ENCODE measurements at regions not wholly inside any gene's neighbourhood (a gene's known extent, or its start where the extent isn't known, plus 50 kb on each side); places are given as distances from the start of the nearest gene placed in this dataset.
A peak's percentile ranks its signal among the peaks of the same experiment; 100 is the strongest.
"Not testable (repeated sequence)": the region's sequence is repeated elsewhere in the genome, so short reads cannot be mapped to it uniquely, and the experiment has no call there.

GRCh38 chr22:23416169-23416690, 163.9 kb downstream of the IGLL1 start:
- H3K4me1 Mint-ChIP-seq; DNase-seq; H3K27ac Mint-ChIP-seq; CTCF ChIA-PET; H3K4me3 Mint-ChIP-seq; POLR2A ChIA-PET; H3K9me3 Mint-ChIP-seq; H3K36me3 Mint-ChIP-seq (ENCODE audit: low read depth): not testable (repeated sequence)
- H3K27me3 Mint-ChIP-seq, result peaks cover 13% of the 10 kb centered on the region

GRCh38 chr22:23415490-23415851, 164.6 kb downstream of the IGLL1 start:
- Mint-ChIP-seq H3K4me1 (no peaks in the 10 kb centered on the region), H3K4me3 (no peak overlapping the region), H3K9me3 (no peaks in the 10 kb centered on the region), H3K36me3 (ENCODE audit: low read depth) (no peaks in the 10 kb centered on the region), H3K27ac (no peak overlapping the region), H3K27me3 (peaks cover 13% of the 10 kb centered on the region)
- POLR2A ChIA-PET, result no interaction called here
- CTCF ChIA-PET, result no interaction called here
- DNase-seq, result no peak

GRCh38 chr22:23414727-23415489, 165.2 kb downstream of the IGLL1 start:
- H3K9me3 Mint-ChIP-seq, result no peaks in the 10 kb centered on the region
- H3K4me1 Mint-ChIP-seq, result no peaks in the 10 kb centered on the region
- no peak overlapping the region for H3K4me3 Mint-ChIP-seq
- no peak overlapping the region for H3K27ac Mint-ChIP-seq
- POLR2A ChIA-PET, result no interaction called here
- CTCF ChIA-PET, result no interaction called here
- no peak for DNase-seq
- no peaks in the 10 kb centered on the region for H3K36me3 Mint-ChIP-seq (ENCODE audit: low read depth)
- peaks cover 13% of the 10 kb centered on the region for H3K27me3 Mint-ChIP-seq

GRCh38 chr22:23411739-23412138, 168.4 kb downstream of the IGLL1 start:
- no peaks in the 10 kb centered on the region for H3K9me3 Mint-ChIP-seq
- H3K36me3 Mint-ChIP-seq (ENCODE audit: low read depth), result no peaks in the 10 kb centered on the region
- no peaks in the 10 kb centered on the region for H3K4me1 Mint-ChIP-seq
- POLR2A ChIA-PET, result no interaction called here
- no peak for DNase-seq
- CTCF ChIA-PET, result interaction anchor here (0.7 to 1.2 kb wide), 3 partner anchors 9 to 26 kb away, joined by 3 to 5 read pairs (median 4); no protein-coding TSS in a partner anchor
- peaks cover 12% of the 10 kb centered on the region for H3K27me3 Mint-ChIP-seq
- no peak overlapping the region for H3K27ac Mint-ChIP-seq
- H3K4me3 Mint-ChIP-seq, result no peak overlapping the region

GRCh38 chr22:23410411-23410810, 169.7 kb downstream of the IGLL1 start:
- no peak overlapping the region for H3K27ac Mint-ChIP-seq
- no peaks in the 10 kb centered on the region for H3K4me1 Mint-ChIP-seq
- DNase-seq, result no peak
- H3K27me3 Mint-ChIP-seq, result peaks cover 14% of the 10 kb centered on the region
- H3K4me3 Mint-ChIP-seq, result no peak overlapping the region
- H3K9me3 Mint-ChIP-seq, result no peaks in the 10 kb centered on the region
- ChIA-PET CTCF (no interaction called here), POLR2A (no interaction called here)
- no peaks in the 10 kb centered on the region for H3K36me3 Mint-ChIP-seq (ENCODE audit: low read depth)

- H3K27me3 Mint-ChIP-seq, result peaks cover 14% of the 10 kb centered on the region
- no peaks in the 10 kb centered on the region for H3K9me3 Mint-ChIP-seq
- ChIA-PET CTCF (no interaction called here), POLR2A (no interaction called here)
- DNase-seq, result no peak
- H3K4me1 Mint-ChIP-seq, result no peaks in the 10 kb centered on the region
- no peak overlapping the region for H3K27ac Mint-ChIP-seq
- no peaks in the 10 kb centered on the region for H3K36me3 Mint-ChIP-seq (ENCODE audit: low read depth)
- H3K4me3 Mint-ChIP-seq, result no peak overlapping the region
Measured at GRCh38 chr22:23409976-23410375, 170.1 kb downstream of the IGLL1 start.

- no peak for DNase-seq
Measured at GRCh38 chr22:23408321-23408720, 171.8 kb downstream of the IGLL1 start.

GRCh38 chr22:23405366-23405851, 174.7 kb downstream of the IGLL1 start:
- Mint-ChIP-seq H3K4me3 (no peak overlapping the region), H3K27me3 (peaks cover 8% of the 10 kb centered on the region), H3K9me3 (no peaks in the 10 kb centered on the region), H3K4me1 (no peaks in the 10 kb centered on the region), H3K27ac (no peak overlapping the region), H3K36me3 (ENCODE audit: low read depth) (no peaks in the 10 kb centered on the region)
- no peak for DNase-seq
- ChIA-PET POLR2A (no interaction called here), CTCF (no interaction called here)

More at GRCh38 chr22:23408321-23408720, 171.8 kb downstream of the IGLL1 start:
- no peaks in the 10 kb centered on the region for H3K36me3 Mint-ChIP-seq (ENCODE audit: low read depth)
- H3K4me3 Mint-ChIP-seq, result no peak overlapping the region
- ChIA-PET CTCF (interaction anchor here (0.6 to 0.9 kb wide), 2 partner anchors 10 to 611 kb away, joined by 3 read pairs; no protein-coding TSS in a partner anchor), POLR2A (no interaction called here)
- peaks cover 12% of the 10 kb centered on the region for H3K27me3 Mint-ChIP-seq
- H3K27ac Mint-ChIP-seq, result no peak overlapping the region
- no peaks in the 10 kb centered on the region for H3K4me1 Mint-ChIP-seq
- no peaks in the 10 kb centered on the region for H3K9me3 Mint-ChIP-seq

- Mint-ChIP-seq H3K4me3 (no peak overlapping the region), H3K36me3 (ENCODE audit: low read depth) (no peaks in the 10 kb centered on the region), H3K27me3 (peaks cover 8% of the 10 kb centered on the region), H3K4me1 (no peaks in the 10 kb centered on the region), H3K27ac (no peak overlapping the region), H3K9me3 (no peaks in the 10 kb centered on the region)
- ChIA-PET POLR2A (no interaction called here), CTCF (no interaction called here)
- no peak for DNase-seq
Measured at GRCh38 chr22:23404689-23405365, 175.3 kb downstream of the IGLL1 start.

GRCh38 chr22:23403720-23404688, 176.1 kb downstream of the IGLL1 start:
- ChIA-PET CTCF (no interaction called here), POLR2A (no interaction called here)
- H3K27me3 Mint-ChIP-seq, result peaks cover 8% of the 10 kb centered on the region
- no peaks in the 10 kb centered on the region for H3K9me3 Mint-ChIP-seq
- H3K36me3 Mint-ChIP-seq (ENCODE audit: low read depth), result no peaks in the 10 kb centered on the region
- H3K4me1 Mint-ChIP-seq, result no peaks in the 10 kb centered on the region
- DNase-seq, result no peak
- H3K27ac Mint-ChIP-seq, result no peak overlapping the region
- no peak overlapping the region for H3K4me3 Mint-ChIP-seq

- Mint-ChIP-seq H3K9me3 (no peaks in the 10 kb centered on the region), H3K4me1 (no peaks in the 10 kb centered on the region), H3K4me3 (no peak overlapping the region), H3K27me3 (peaks cover 8% of the 10 kb centered on the region), H3K36me3 (ENCODE audit: low read depth) (no peaks in the 10 kb centered on the region), H3K27ac (no peak overlapping the region)
- no peak for DNase-seq
- CTCF ChIA-PET, result interaction anchor here (0.5 to 0.6 kb wide), 2 partner anchors 8 to 39 kb away, joined by 3 read pairs; no protein-coding TSS in a partner anchor
- POLR2A ChIA-PET, result no interaction called here
Measured at GRCh38 chr22:23403152-23403719, 176.9 kb downstream of the IGLL1 start.

- POLR2A ChIA-PET, result no interaction called here
- H3K9me3 Mint-ChIP-seq, result no peaks in the 10 kb centered on the region
- CTCF ChIA-PET, result interaction anchor here (0.5 to 0.6 kb wide), 2 partner anchors 9 to 38 kb away, joined by 3 read pairs; no protein-coding TSS in a partner anchor
Measured at GRCh38 chr22:23402275-23403151, 177.6 kb downstream of the IGLL1 start.

More at GRCh38 chr22:23402275-23403151, 177.6 kb downstream of the IGLL1 start:
- Mint-ChIP-seq H3K4me1 (no peaks in the 10 kb centered on the region), H3K36me3 (ENCODE audit: low read depth) (no peaks in the 10 kb centered on the region), H3K27me3 (peaks cover 6% of the 10 kb centered on the region), H3K4me3 (no peak overlapping the region), H3K27ac (no peak overlapping the region)
- peak; percentile 41 for DNase-seq

Data from activated CD4-positive, alpha-beta memory T cell treated with anti-CD3 and anti-CD28 coated beads, Interleukin-2, amount 10 ng/mL, durations not matched to agents 7 days and 5 days (primary cell).